ENCODE measurements at regions not wholly inside any gene's neighbourhood (a gene's known extent, or its start where the extent isn't known, plus 50 kb on each side); places are given as distances from the start of the nearest gene placed in this dataset.

DNA sequence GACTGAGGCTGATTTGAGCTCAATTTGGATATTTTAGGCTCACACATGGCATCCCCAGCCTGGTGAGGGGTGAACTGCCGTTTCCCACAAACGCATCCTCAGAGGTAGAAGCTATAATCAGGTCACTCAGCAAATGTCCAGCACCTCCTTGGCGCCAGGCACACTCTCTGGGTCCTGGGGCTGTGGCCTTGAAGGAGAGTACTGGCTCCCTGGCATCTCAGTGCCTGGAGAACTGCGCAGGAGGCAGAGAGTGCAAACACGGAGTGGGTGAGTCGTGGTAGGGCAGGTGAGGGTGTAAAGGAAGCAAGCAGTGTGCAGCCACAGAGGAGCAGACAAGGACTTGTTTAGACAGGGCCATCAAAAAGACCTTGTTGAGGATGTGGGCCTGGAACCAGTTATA is 224.0 kb upstream of the ZNF32 start:
- WGBS, 2 donors: 80 to 93% methylated on average over 6 of the region's 6 CpGs
- no peak overlapping the region for H3K4me3 ChIP-seq
- TF ChIP-seq, protein P1, sequence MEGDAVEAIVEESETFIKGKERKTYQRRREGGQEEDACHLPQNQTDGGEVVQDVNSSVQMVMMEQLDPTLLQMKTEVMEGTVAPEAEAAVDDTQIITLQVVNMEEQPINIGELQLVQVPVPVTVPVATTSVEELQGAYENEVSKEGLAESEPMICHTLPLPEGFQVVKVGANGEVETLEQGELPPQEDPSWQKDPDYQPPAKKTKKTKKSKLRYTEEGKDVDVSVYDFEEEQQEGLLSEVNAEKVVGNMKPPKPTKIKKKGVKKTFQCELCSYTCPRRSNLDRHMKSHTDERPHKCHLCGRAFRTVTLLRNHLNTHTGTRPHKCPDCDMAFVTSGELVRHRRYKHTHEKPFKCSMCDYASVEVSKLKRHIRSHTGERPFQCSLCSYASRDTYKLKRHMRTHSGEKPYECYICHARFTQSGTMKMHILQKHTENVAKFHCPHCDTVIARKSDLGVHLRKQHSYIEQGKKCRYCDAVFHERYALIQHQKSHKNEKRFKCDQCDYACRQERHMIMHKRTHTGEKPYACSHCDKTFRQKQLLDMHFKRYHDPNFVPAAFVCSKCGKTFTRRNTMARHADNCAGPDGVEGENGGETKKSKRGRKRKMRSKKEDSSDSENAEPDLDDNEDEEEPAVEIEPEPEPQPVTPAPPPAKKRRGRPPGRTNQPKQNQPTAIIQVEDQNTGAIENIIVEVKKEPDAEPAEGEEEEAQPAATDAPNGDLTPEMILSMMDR (IDR thresholded peaks at IDR 0.05): no peak
- TF ChIP-seq EP300 (IDR thresholded peaks at IDR 0.05) (no peak), POLR2A (IDR thresholded peaks at IDR 0.05) (no peak), POLR2AphosphoS5 (IDR thresholded peaks at IDR 0.05) (no peak)
- H3K36me3 ChIP-seq: no peaks in the 10 kb centered on the region
- H3K27me3 ChIP-seq: no peaks in the 10 kb centered on the region
- no peak for DNase-seq
- H3K27ac ChIP-seq: no peak overlapping the region
- H3K9me3 ChIP-seq: no peaks in the 10 kb centered on the region
- ATAC-seq (ENCODE audit: low FRiP score in 2 of 2): no peak
- peaks cover 0 to 10% (median 4%) of the 10 kb centered on the region in 4 donors for H3K4me1 ChIP-seq

DNA sequence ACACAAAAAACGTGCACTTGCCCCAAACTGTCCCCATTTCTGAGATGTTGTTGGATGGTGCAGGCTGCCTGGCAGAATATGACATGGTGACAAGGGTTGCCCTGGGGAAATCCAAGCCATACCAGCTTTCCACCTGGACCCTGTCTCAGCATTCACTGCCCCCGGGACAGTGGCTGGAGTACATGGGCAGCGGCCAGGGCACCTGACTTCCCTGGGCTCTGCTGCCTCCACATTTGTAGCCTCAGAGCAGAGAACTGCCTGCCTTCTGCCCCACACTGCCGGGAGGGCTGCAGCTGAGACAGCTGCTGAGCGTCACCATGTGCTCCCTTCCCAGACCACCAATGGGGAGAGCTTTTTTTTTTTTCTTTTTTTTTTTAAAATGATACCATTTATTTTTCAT is 222.9 kb upstream of the ZNF32 start:
- ATAC-seq (ENCODE audit: low FRiP score in 2 of 2): no peak

DNA sequence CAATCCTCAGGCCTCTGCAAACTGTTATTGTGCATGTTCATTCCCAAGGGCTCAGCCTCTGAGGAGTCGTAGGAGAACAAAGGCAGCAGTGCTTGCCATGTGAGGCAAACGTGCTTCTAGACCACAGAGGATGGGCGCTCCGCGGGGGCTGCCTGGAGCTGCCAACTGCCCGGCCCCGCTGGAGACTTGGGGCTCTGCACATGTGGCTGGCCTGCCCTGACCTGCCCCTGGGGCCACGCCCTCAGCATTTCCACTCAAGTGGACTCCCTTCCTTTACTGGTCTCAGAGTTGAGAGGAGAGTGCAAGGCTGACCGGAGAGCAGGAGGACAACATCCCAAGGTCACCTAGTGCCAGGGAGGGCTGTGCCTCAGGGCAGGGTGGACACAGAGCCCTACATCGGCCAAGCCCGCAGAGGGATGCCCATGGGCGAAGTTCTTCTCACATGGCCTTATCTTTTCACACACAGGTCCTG is 222.3 kb upstream of the ZNF32 start:
- 73 to 85% methylated on average over 10 to 12 of the region's 12 CpGs for WGBS, 2 donors

More for the DNA sequence above, 222.9 kb upstream of the ZNF32 start:
- no peak overlapping the region for H3K4me3 ChIP-seq
- TF ChIP-seq, protein P1 (IDR thresholded peaks at IDR 0.05): no peak
- no peak for TF ChIP-seq POLR2A (IDR thresholded peaks at IDR 0.05)
- no peak for TF ChIP-seq POLR2AphosphoS5 (IDR thresholded peaks at IDR 0.05)
- TF ChIP-seq EP300 (IDR thresholded peaks at IDR 0.05): no peak
- peaks cover 0 to 10% (median 4%) of the 10 kb centered on the region in 4 donors for H3K4me1 ChIP-seq
- no peak for DNase-seq
- 86 to 90% methylated on average over 5 of the region's 5 CpGs for WGBS, 2 donors
- H3K27ac ChIP-seq: peak overlapping the region in 1 of 4 donors; percentile 44
- H3K9me3 ChIP-seq: no peaks in the 10 kb centered on the region
- no peaks in the 10 kb centered on the region for H3K36me3 ChIP-seq
- H3K27me3 ChIP-seq: no peaks in the 10 kb centered on the region

DNA sequence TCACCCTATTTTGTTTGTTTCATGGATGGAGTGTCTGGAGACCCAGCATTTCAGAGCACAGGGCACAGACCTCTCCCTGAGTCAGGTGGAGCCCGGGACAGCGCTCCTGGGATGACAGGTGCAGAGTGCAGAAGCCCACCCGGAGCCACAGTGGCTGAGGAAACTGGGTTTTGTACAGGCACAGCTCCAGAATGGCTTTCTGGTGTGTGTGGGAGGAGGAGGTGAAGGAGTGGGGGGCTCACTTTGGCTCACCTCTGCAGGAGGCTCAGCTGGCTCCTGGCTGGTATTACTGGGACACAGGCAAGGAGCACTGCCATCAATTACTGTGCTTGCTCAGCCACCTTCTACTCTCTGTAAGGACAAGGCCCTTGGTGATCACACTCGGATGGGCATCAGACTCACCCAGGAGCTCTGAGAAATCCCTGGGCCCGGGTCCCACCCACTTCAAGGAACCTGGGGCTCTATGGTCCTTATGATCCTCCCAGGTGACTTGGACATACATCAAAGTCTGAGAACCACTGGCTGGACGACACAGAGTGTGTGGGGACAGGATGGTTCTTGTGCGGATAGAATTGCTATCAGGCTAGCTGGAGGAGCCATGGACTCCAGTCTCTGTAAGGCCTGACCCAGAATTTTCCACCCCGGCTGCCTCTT is 221.1 kb upstream of the ZNF32 start:
- H3K4me3 ChIP-seq: no peak overlapping the region
- no peaks in the 10 kb centered on the region for H3K27me3 ChIP-seq
- H3K4me1 ChIP-seq: peaks cover 0 to 10% (median 4%) of the 10 kb centered on the region in 4 donors
- no peak for DNase-seq
- no peaks in the 10 kb centered on the region for H3K9me3 ChIP-seq
- ATAC-seq (ENCODE audit: low FRiP score in 2 of 2): no peak
- TF ChIP-seq EP300 (IDR thresholded peaks at IDR 0.05) (no peak), POLR2A (IDR thresholded peaks at IDR 0.05) (no peak), POLR2AphosphoS5 (IDR thresholded peaks at IDR 0.05) (no peak)
- TF ChIP-seq, protein P1 (IDR thresholded peaks at IDR 0.05): no peak
- WGBS, 2 donors: 83 to 93% methylated on average over 3 to 8 of the region's 8 CpGs
- H3K27ac ChIP-seq: peak overlapping the region in 1 of 4 donors; percentile 15
- H3K36me3 ChIP-seq: no peaks in the 10 kb centered on the region

More for the DNA sequence above, 222.3 kb upstream of the ZNF32 start:
- Histone ChIP-seq H3K27me3 (no peaks in the 10 kb centered on the region), H3K36me3 (no peaks in the 10 kb centered on the region), H3K27ac (peak overlapping the region in 1 of 4 donors; percentile 44), H3K4me3 (no peak overlapping the region), H3K4me1 (peaks cover 0 to 10% (median 4%) of the 10 kb centered on the region in 4 donors), H3K9me3 (no peaks in the 10 kb centered on the region)
- DNase-seq (peak in 1 of 2 donors; percentile 69), ATAC-seq (ENCODE audit: low FRiP score in 2 of 2) (no peak)
- TF ChIP-seq POLR2A (IDR thresholded peaks at IDR 0.05) (no peak), EP300 (IDR thresholded peaks at IDR 0.05) (no peak), POLR2AphosphoS5 (IDR thresholded peaks at IDR 0.05) (no peak)
- TF ChIP-seq, protein P1 (IDR thresholded peaks at IDR 0.05): no peak

DNA sequence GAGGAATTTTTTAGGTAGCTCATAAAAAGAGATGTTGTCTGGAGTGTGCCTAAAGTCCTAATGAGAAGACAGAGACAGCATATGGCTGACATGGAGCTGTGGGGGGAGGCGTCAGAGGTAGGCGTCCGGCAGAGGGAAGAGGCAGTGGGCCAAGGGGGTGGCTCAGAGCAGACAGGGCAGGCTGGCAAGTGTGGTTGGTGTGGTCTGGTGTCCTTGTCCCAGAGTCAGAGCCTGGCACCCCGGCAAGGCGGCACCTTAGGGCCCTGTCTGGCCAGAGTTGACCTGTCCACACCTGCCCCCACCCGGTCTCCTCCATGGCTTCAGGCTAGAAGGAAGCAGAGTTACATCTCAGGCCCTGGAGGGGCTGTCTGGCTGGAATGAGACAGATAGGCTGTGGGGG is 220.3 kb upstream of the ZNF32 start:
- Histone ChIP-seq H3K4me3 (no peak overlapping the region), H3K4me1 (peaks cover 7 to 16% (median 12%) of the 10 kb centered on the region in 4 donors), H3K9me3 (no peaks in the 10 kb centered on the region), H3K27me3 (no peaks in the 10 kb centered on the region), H3K36me3 (no peaks in the 10 kb centered on the region), H3K27ac (peak overlapping the region in 1 of 4 donors; percentile 15)
- TF ChIP-seq, protein P1 (IDR thresholded peaks at IDR 0.05): no peak
- no peak for TF ChIP-seq EP300 (IDR thresholded peaks at IDR 0.05)
- no peak for TF ChIP-seq POLR2AphosphoS5 (IDR thresholded peaks at IDR 0.05)
- no peak for TF ChIP-seq POLR2A (IDR thresholded peaks at IDR 0.05)
- ATAC-seq (ENCODE audit: low FRiP score in 2 of 2) (no peak), DNase-seq (no peak)
- WGBS, 2 donors: 90 to 98% methylated on average over 5 to 6 of the region's 6 CpGs
